MCF 10A (cell line): ENCODE measurements at regions not wholly inside any gene's neighbourhood (a gene's known extent, or its start where the extent isn't known, plus 50 kb on each side); places are given as distances from the start of the nearest gene placed in this dataset.

Source experiments
- BruUV-seq: library from RNA; stranded (reverse); fragments of 400-500 nt; replicated peaks from 2 replicates; lab custom pipeline; 2021; lab: Mats Ljungman, UMichigan
- CTCF ChIA-PET: fragments of 300-600 bp; sonication (Branson Sonifier 250); formaldehyde crosslinking; extraction: SDS; loops from one replicate; lab custom pipeline; 2021; ENCODE audit warnings: antibody characterized with exemption, inconsistent platforms; lab: Yijun Ruan, JAX
- POLR2A ChIA-PET: fragments of 300-600, 350-650 bp; sonication (Branson Sonifier 250); formaldehyde crosslinking; extraction: SDS; loops from one replicate; lab custom pipeline; 2020; ENCODE audit warnings: antibody characterized with exemption, inconsistent platforms; lab: Yijun Ruan, JAX
- DNase-seq: peaks from one replicate; pipeline ENCODE4 v3.0.0-alpha.2; 2018; ENCODE audit not compliant: unreplicated experiment
- H3K27ac Mint-ChIP-seq: one replicate; pipeline ENCODE4 v1.8.0; 2022; ENCODE audit warnings: mild to moderate bottlenecking, low read depth, mixed read lengths; ENCODE audit not compliant: unreplicated experiment
- H3K27me3 Mint-ChIP-seq: one replicate; pipeline ENCODE4 v1.8.0; 2022; ENCODE audit warnings: mixed read lengths; ENCODE audit not compliant: insufficient read depth, unreplicated experiment
- H3K36me3 Mint-ChIP-seq: one replicate; pipeline ENCODE4 v1.8.0; 2022; ENCODE audit warnings: mild to moderate bottlenecking, moderate library complexity, mixed read lengths; ENCODE audit not compliant: insufficient read depth, unreplicated experiment
- H3K4me1 Mint-ChIP-seq: one replicate; pipeline ENCODE4 v1.8.0; 2022; ENCODE audit warnings: mixed read lengths; ENCODE audit not compliant: insufficient read depth, unreplicated experiment
- H3K4me3 Mint-ChIP-seq: one replicate; pipeline ENCODE4 v1.8.0; 2022; ENCODE audit warnings: mild to moderate bottlenecking, moderate library complexity, mixed read lengths; ENCODE audit not compliant: unreplicated experiment
- H3K9me3 Mint-ChIP-seq: one replicate; pipeline ENCODE4 v1.8.0; 2022; ENCODE audit warnings: mixed read lengths; ENCODE audit not compliant: unreplicated experiment
- intact Hi-C: fragments of 100-400 bp; cut with micrococcal nuclease; formaldehyde crosslinking; loops from 2 replicates; pipeline ENCODE4 v1.14.1; 2022
- TF ChIP-seq, protein P1 (sequence below): fragments of 200-600 bp; IDR thresholded peaks from one replicate; pipeline ENCODE4 v1.8.0; 2022; ENCODE audit warnings: antibody characterized with exemption, mild to moderate bottlenecking; ENCODE audit not compliant: unreplicated experiment

DNA sequence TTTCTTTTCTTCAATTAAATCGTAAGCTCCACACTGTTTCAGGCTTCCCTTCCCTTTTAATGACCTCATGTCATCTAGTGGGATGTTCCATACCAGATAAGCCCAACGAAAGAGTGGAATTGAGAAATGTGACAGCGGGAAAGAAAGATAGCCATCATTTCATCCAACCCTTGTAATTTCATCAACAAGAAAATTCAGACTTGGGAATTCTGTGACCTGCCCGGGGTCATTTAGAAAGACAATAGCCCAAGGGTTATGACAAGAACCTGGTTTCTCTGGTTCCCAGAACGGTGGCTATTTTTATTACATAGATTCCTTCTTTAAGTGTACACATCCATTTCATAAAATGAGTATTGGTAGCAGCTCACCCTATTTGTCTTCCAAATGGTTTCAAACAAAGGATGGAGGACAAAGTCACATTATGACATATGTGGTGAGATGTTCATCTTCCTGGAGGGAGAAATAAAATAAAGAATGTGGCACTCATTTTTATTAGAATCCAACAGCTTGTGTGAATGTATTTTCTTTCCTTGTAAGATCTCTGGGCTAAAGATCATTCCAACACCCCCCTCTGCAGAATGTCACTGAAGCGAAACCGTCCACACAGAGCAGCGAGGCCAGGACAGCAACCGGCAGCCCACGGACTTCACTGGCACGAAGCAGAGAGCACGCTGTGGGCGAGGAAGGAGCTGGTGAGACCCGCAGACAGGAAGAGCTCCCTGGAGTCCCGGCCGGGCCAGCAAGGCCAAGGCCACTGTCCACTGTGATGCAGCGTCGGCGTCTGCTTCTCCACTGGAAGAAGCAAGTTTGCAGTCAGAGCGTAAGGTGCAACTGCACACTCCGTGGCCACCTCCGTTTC lies 199.9 kb downstream of the KLF6 start:
- no peak for DNase-seq
- peaks cover 10% of the 10 kb centered on the region for H3K36me3 Mint-ChIP-seq
- H3K4me3 Mint-ChIP-seq = no peak overlapping the region
- CTCF ChIA-PET = interaction anchor here (0.7 kb wide), 1 partner anchor 11 kb away, joined by 3 read pairs; no protein-coding TSS in a partner anchor
- POLR2A ChIA-PET = no interaction called here
- TF ChIP-seq, protein P1, sequence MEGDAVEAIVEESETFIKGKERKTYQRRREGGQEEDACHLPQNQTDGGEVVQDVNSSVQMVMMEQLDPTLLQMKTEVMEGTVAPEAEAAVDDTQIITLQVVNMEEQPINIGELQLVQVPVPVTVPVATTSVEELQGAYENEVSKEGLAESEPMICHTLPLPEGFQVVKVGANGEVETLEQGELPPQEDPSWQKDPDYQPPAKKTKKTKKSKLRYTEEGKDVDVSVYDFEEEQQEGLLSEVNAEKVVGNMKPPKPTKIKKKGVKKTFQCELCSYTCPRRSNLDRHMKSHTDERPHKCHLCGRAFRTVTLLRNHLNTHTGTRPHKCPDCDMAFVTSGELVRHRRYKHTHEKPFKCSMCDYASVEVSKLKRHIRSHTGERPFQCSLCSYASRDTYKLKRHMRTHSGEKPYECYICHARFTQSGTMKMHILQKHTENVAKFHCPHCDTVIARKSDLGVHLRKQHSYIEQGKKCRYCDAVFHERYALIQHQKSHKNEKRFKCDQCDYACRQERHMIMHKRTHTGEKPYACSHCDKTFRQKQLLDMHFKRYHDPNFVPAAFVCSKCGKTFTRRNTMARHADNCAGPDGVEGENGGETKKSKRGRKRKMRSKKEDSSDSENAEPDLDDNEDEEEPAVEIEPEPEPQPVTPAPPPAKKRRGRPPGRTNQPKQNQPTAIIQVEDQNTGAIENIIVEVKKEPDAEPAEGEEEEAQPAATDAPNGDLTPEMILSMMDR = no peak
- no peaks in the 10 kb centered on the region for H3K27me3 Mint-ChIP-seq
- intact Hi-C loops = no loop called here
- H3K9me3 Mint-ChIP-seq = no peaks in the 10 kb centered on the region
- H3K27ac Mint-ChIP-seq = no peak overlapping the region
- H3K4me1 Mint-ChIP-seq = no peaks in the 10 kb centered on the region
- BruUV-seq = no TSS peak

GRCh38 chr10:3580565-3580964 lies 204.4 kb downstream of the KLF6 start:
- Mint-ChIP-seq H3K4me1 (no peaks in the 10 kb centered on the region), H3K4me3 (no peak overlapping the region), H3K27me3 (no peaks in the 10 kb centered on the region), H3K36me3 (no peaks in the 10 kb centered on the region), H3K27ac (no peak overlapping the region), H3K9me3 (no peaks in the 10 kb centered on the region)
- CTCF ChIA-PET = no interaction called here
- POLR2A ChIA-PET = no interaction called here
- BruUV-seq = no TSS peak
- intact Hi-C loops = no loop called here
- TF ChIP-seq, protein P1 = no peak
- DNase-seq = no peak

DNA sequence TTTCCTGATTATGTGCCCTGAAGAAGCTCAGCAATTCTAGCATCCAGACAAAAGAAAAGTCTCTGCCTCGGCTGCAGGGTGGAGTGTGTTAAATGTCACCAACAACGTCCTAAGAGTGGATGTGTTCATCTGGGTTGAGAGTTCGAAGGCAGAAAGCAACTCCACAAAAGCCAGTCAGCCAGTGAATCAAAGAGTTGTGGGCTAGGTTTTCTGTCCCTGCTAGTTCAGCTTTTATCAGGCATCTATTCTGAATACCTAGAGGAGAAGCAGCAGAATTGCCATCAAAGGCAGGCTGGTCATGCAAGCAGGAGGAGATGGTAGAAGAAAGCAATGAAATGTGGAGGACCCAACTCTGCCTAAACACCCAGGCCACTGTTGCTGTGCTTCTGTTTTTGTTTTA lies 205.2 kb downstream of the KLF6 start:
- intact Hi-C loops = no loop called here
- Mint-ChIP-seq H3K36me3 (no peaks in the 10 kb centered on the region), H3K9me3 (no peaks in the 10 kb centered on the region), H3K4me1 (no peaks in the 10 kb centered on the region), H3K27ac (no peak overlapping the region), H3K27me3 (no peaks in the 10 kb centered on the region), H3K4me3 (no peak overlapping the region)
- POLR2A ChIA-PET = interaction anchor here (0.6 to 1.1 kb wide), 2 partner anchors 170 to 1153 kb away, joined by 3 to 4 read pairs; no protein-coding TSS in a partner anchor
- DNase-seq = no peak
- no TSS peak for BruUV-seq
- CTCF ChIA-PET = interaction anchor here (1.1 kb wide), 1 partner anchor 53 kb away, joined by 3 read pairs; no protein-coding TSS in a partner anchor
- TF ChIP-seq, protein P1 = no peak

- BruUV-seq = no TSS peak
- ChIA-PET CTCF (no interaction called here), POLR2A (interaction anchor here (0.6 kb wide), 2 partner anchors 96 to 103 kb away, joined by 3 read pairs; no protein-coding TSS in a partner anchor)
- Mint-ChIP-seq H3K27me3 (no peaks in the 10 kb centered on the region), H3K4me3 (no peak overlapping the region), H3K36me3 (no peaks in the 10 kb centered on the region), H3K9me3 (no peaks in the 10 kb centered on the region), H3K27ac (no peak overlapping the region), H3K4me1 (no peaks in the 10 kb centered on the region)
- intact Hi-C loops = no loop called here
- TF ChIP-seq, protein P1 = no peak
- no peak for DNase-seq
Observed at GRCh38 chr10:3578682-3579081, 206.3 kb downstream of the KLF6 start.
